ENCODE measurements at regions not wholly inside any gene's neighbourhood (a gene's known extent, or its start where the extent isn't known, plus 50 kb on each side); places are given as distances from the start of the nearest gene placed in this dataset.

DNA sequence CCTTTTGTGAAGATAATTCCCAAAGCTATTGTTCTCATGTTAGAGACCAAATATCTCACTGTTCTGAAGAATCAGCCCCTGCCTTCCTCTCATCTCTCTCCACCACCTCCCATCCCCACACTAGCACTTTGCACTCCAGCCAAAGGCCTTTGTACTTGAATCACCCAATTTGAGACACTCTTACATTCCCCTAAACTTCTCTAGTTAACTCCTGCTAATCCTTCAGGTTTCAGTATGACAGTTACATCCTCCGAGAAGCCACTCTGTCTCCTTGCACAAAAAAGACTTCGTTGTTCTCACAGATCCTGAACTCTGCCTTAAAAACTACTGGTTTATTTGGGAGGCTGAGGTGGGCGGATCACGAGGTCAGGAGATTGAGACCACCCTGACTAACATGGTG lies 227.5 kb downstream of the PIK3R1 start:
- Histone ChIP-seq H3K9me3 (no peaks in the 10 kb centered on the region), H3K27ac (no peak overlapping the region), H3K36me3 (no peaks in the 10 kb centered on the region), H3K4me1 (peaks cover 0 to 11% (median 0%) of the 10 kb centered on the region in 4 donors), H3K4me3 (no peak overlapping the region), H3K27me3 (no peaks in the 10 kb centered on the region)
- TF ChIP-seq, protein P1, sequence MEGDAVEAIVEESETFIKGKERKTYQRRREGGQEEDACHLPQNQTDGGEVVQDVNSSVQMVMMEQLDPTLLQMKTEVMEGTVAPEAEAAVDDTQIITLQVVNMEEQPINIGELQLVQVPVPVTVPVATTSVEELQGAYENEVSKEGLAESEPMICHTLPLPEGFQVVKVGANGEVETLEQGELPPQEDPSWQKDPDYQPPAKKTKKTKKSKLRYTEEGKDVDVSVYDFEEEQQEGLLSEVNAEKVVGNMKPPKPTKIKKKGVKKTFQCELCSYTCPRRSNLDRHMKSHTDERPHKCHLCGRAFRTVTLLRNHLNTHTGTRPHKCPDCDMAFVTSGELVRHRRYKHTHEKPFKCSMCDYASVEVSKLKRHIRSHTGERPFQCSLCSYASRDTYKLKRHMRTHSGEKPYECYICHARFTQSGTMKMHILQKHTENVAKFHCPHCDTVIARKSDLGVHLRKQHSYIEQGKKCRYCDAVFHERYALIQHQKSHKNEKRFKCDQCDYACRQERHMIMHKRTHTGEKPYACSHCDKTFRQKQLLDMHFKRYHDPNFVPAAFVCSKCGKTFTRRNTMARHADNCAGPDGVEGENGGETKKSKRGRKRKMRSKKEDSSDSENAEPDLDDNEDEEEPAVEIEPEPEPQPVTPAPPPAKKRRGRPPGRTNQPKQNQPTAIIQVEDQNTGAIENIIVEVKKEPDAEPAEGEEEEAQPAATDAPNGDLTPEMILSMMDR (IDR thresholded peaks at IDR 0.05) = no peak
- intact Hi-C loops (cut with DNase I; ENCODE audit: low total_unique reads) = no loop called here
- no peak for DNase-seq

DNA sequence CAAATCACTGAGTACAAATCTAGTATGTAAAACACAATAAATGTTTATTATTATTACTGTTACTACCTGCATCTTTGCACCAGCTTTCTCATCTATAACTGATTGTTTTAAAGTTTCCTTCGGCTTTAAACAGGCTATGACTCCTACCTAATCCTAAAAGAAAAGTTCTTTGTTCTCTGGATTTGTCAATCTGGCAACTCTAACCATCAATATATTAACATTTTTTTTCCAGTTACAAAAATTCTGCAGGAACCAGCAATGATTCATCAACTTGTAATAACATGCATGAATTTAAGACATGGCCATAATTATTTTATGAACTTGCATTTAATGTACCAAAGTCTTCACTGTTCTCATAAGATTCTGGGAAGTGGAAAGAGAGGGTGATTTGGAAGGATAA lies 228.5 kb downstream of the PIK3R1 start:
- Histone ChIP-seq H3K4me3 (no peak overlapping the region), H3K27me3 (no peaks in the 10 kb centered on the region), H3K36me3 (no peaks in the 10 kb centered on the region), H3K27ac (no peak overlapping the region), H3K4me1 (peaks cover 0 to 8% (median 1%) of the 10 kb centered on the region in 4 donors), H3K9me3 (no peaks in the 10 kb centered on the region)
- intact Hi-C loops (cut with DNase I; ENCODE audit: low total_unique reads) = no loop called here
- TF ChIP-seq, protein P1 (IDR thresholded peaks at IDR 0.05) = no peak
- DNase-seq = no peak

DNA sequence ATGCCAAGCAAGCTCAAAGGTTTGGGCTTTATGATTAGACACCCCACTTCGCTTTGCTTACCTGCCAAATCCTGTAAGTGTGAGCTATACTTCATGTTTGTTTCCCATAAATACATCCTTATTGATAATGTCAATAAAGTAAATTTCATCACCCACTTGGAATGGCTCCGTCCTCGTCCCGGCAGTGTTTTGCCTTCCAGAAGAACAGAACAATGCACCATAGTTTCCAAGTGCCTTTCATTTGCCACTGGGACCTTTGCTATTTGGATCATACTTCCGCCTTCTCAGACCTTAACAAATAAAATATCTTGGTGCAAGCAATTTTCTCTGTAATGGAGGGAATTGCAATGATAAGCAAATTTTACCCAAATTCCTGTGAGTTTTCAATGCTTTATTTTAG lies 229.3 kb downstream of the PIK3R1 start:
- intact Hi-C loops (cut with DNase I; ENCODE audit: low total_unique reads) = no loop called here
- DNase-seq = no peak
- H3K9me3 ChIP-seq = no peaks in the 10 kb centered on the region
- H3K27ac ChIP-seq = no peak overlapping the region
- TF ChIP-seq, protein P1 (IDR thresholded peaks at IDR 0.05) = no peak
- H3K27me3 ChIP-seq = no peaks in the 10 kb centered on the region
- H3K4me3 ChIP-seq = no peak overlapping the region
- peaks cover 0 to 10% (median 4%) of the 10 kb centered on the region in 4 donors for H3K4me1 ChIP-seq
- H3K36me3 ChIP-seq = no peaks in the 10 kb centered on the region

DNA sequence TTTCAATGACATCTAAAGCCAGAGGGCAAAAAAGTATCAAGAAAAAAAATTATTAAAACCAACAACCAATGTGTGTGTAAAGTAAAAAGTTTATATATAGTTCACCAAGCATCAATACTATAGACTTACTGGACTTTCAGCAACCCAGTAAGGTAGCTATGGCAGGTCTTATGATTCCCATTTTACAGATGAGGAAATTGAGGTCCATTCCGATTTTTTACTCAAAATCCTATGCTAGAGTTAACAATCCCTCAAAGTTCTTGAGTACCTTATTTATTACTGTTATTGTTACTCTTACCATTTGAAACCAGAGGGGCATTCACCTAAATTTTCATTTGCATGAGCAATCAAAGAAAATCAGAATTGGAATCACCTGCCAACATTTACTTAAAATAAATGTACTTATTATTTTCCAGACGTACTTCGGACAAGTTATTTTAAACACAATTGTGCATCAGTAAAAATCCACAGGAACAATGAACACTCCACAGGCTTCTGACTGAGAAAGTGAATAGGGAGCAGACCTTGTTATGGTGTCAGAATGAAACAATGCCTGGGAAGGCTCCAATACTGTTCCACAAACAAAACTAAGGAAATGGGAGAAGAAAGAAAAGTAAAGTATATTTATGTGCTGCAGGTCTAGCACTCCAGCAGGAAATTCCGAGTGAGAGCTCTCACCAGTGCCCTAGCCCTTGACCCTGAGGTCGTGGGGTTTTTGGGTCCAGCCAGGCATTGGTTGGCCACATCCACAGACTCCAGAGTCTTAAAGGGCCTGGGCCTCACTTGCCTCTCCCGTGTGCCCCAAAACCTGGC lies 229.9 kb downstream of the PIK3R1 start:
- TF ChIP-seq, protein P1 (IDR thresholded peaks at IDR 0.05) = no peak
- Histone ChIP-seq H3K9me3 (no peaks in the 10 kb centered on the region), H3K36me3 (no peaks in the 10 kb centered on the region), H3K27me3 (no peaks in the 10 kb centered on the region), H3K27ac (no peak overlapping the region), H3K4me3 (no peak overlapping the region), H3K4me1 (peaks cover 0 to 17% (median 4%) of the 10 kb centered on the region in 4 donors)
- intact Hi-C loops (cut with DNase I; ENCODE audit: low total_unique reads) = no loop called here
- DNase-seq = no peak

DNA sequence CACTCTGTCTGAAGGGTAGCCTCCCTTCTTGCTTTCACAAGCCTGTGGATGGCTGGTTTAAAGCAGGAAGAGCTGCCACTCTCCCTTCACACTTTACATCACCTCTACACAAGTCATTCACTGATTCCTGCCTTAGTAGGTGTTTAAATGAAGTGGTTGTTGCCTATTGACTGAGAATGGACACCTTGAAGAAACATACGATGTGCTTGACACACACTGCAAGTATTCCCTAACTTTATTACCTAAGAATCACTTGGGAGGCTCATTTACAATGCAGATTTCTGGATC lies 230.5 kb downstream of the PIK3R1 start:
- intact Hi-C loops (cut with DNase I; ENCODE audit: low total_unique reads) = no loop called here
- TF ChIP-seq, protein P1 (IDR thresholded peaks at IDR 0.05) = no peak
- Histone ChIP-seq H3K4me3 (no peak overlapping the region), H3K27me3 (no peaks in the 10 kb centered on the region), H3K27ac (no peak overlapping the region), H3K36me3 (no peaks in the 10 kb centered on the region), H3K4me1 (peaks cover 0 to 22% (median 4%) of the 10 kb centered on the region in 4 donors), H3K9me3 (no peaks in the 10 kb centered on the region)
- DNase-seq = no peak
